ENCODE measurements at regions not wholly inside any gene's neighbourhood (a gene's known extent, or its start where the extent isn't known, plus 50 kb on each side); places are given as distances from the start of the nearest gene placed in this dataset.

GRCh38 chr15:96599268-96599667 is 268.8 kb downstream of the NR2F2 start:
- TF ChIP-seq SIN3A (IDR thresholded peaks at IDR 0.05; ENCODE audit: borderline replicate concordance, insufficient read depth, low read length) (no peak), POLR2AphosphoS5 (IDR thresholded peaks at IDR 0.05; ENCODE audit: low read depth, low read length) (no peak), TAF1 (IDR thresholded peaks at IDR 0.05; ENCODE audit: borderline replicate concordance, insufficient read depth, low read length) (no peak), FOXP2 (optimal IDR thresholded peaks at IDR 0.05; ENCODE audit: borderline replicate concordance, extremely low read depth, extremely low read length, insufficient read depth) (no peak)
- TF ChIP-seq, protein P1, sequence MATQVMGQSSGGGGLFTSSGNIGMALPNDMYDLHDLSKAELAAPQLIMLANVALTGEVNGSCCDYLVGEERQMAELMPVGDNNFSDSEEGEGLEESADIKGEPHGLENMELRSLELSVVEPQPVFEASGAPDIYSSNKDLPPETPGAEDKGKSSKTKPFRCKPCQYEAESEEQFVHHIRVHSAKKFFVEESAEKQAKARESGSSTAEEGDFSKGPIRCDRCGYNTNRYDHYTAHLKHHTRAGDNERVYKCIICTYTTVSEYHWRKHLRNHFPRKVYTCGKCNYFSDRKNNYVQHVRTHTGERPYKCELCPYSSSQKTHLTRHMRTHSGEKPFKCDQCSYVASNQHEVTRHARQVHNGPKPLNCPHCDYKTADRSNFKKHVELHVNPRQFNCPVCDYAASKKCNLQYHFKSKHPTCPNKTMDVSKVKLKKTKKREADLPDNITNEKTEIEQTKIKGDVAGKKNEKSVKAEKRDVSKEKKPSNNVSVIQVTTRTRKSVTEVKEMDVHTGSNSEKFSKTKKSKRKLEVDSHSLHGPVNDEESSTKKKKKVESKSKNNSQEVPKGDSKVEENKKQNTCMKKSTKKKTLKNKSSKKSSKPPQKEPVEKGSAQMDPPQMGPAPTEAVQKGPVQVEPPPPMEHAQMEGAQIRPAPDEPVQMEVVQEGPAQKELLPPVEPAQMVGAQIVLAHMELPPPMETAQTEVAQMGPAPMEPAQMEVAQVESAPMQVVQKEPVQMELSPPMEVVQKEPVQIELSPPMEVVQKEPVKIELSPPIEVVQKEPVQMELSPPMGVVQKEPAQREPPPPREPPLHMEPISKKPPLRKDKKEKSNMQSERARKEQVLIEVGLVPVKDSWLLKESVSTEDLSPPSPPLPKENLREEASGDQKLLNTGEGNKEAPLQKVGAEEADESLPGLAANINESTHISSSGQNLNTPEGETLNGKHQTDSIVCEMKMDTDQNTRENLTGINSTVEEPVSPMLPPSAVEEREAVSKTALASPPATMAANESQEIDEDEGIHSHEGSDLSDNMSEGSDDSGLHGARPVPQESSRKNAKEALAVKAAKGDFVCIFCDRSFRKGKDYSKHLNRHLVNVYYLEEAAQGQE (IDR thresholded peaks at IDR 0.05; ENCODE audit: insufficient read depth in 1 of 2, low read depth in 2 of 2, low read length in 2 of 2) = no peak

DNA sequence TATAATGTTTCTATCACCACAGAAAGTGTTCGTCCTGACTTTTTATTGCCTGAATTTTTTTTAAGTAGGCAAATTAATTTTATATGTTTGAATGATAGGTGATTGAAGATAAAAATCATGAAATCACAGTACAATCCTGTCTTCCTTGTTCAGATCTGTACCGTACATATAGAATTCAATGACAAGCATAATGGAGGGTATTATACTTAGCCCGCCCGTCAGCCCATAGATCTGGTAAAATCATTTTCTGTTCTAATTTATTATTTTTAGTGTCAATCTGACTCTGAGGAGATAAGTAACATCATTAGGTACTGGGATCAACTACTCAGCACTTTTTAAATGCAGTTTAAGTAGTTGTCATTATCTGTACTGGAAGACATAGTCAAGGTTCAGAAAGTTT is 269.9 kb downstream of the NR2F2 start:
- TF ChIP-seq TAF1 (IDR thresholded peaks at IDR 0.05; ENCODE audit: borderline replicate concordance, insufficient read depth, low read length) (no peak), FOXP2 (optimal IDR thresholded peaks at IDR 0.05; ENCODE audit: borderline replicate concordance, extremely low read depth, extremely low read length, insufficient read depth) (no peak), POLR2AphosphoS5 (IDR thresholded peaks at IDR 0.05; ENCODE audit: low read depth, low read length) (no peak)
- TF ChIP-seq, protein P1 (IDR thresholded peaks at IDR 0.05; ENCODE audit: insufficient read depth in 1 of 2, low read depth in 2 of 2, low read length in 2 of 2) = no peak

DNA sequence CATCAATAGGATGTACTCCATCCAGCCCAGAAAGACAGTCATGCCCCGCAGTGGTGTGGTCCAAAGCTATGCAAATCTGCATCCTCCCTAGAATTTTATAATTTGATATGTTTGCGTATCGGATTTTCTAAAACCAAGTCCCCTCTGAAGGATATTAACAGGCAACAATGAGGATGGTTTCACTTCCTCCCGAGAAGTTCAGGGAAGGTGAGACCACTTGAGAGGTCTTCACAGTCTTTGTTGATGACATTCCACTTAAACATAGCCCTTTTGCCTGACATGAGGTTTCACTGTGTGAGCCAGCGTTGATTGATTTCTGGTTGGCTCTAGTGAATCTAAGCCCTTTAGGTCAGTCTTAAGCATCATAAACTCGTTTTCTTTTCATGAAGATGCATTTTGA is 276.1 kb downstream of the NR2F2 start:
- TF ChIP-seq TAF1 (IDR thresholded peaks at IDR 0.05; ENCODE audit: borderline replicate concordance, insufficient read depth, low read length) (no peak), SIN3A (IDR thresholded peaks at IDR 0.05; ENCODE audit: borderline replicate concordance, insufficient read depth, low read length) (no peak), POLR2AphosphoS5 (IDR thresholded peaks at IDR 0.05; ENCODE audit: low read depth, low read length) (no peak), FOXP2 (optimal IDR thresholded peaks at IDR 0.05; ENCODE audit: borderline replicate concordance, extremely low read depth, extremely low read length, insufficient read depth) (no peak)
- TF ChIP-seq, protein P1 (IDR thresholded peaks at IDR 0.05; ENCODE audit: insufficient read depth in 1 of 2, low read depth in 2 of 2, low read length in 2 of 2) = no peak

DNA sequence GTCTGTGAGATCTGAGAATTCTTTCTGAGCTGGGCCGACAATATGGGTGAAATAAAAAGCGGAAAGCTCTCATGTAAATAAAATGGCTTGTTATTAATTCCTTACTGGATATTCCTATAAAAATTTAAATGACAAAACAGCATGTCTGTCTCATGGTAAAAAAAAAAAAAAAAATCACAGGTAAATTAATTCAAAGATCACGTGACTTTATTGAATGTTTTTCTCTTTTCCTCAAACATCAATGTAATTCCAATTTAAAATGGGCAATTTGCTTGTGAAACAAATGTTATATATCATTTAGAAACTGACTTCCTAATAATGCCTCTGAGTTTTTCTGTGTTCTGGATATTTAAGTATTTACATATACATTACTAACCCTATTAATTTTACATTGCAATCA is 280.3 kb downstream of the NR2F2 start:
- TF ChIP-seq, protein P1 (IDR thresholded peaks at IDR 0.05; ENCODE audit: insufficient read depth in 1 of 2, low read depth in 2 of 2, low read length in 2 of 2) = no peak
- TF ChIP-seq SIN3A (IDR thresholded peaks at IDR 0.05; ENCODE audit: borderline replicate concordance, insufficient read depth, low read length) (no peak), FOXP2 (optimal IDR thresholded peaks at IDR 0.05; ENCODE audit: borderline replicate concordance, extremely low read depth, extremely low read length, insufficient read depth) (no peak), POLR2AphosphoS5 (IDR thresholded peaks at IDR 0.05; ENCODE audit: low read depth, low read length) (no peak), TAF1 (IDR thresholded peaks at IDR 0.05; ENCODE audit: borderline replicate concordance, insufficient read depth, low read length) (no peak)

DNA sequence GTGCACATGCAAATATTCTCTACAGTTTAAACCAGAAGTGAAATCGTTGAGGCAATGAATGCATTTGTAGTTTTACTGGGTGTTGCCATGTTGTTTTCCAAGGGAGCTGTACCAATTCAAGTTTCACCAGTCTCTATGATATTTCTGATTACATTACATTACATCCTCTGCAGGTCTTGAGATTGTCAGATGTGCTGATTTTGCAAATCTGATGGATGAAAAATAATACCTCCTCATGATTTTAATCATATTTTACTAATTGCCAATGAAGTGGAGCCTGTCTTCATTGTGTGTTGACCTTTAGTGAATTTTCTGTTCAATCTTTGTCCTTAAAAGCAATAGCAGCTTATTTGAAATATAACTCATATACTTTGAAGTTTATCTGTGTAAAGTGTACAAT is 282.4 kb downstream of the NR2F2 start:
- TF ChIP-seq FOXP2 (optimal IDR thresholded peaks at IDR 0.05; ENCODE audit: borderline replicate concordance, extremely low read depth, extremely low read length, insufficient read depth) (no peak), SIN3A (IDR thresholded peaks at IDR 0.05; ENCODE audit: borderline replicate concordance, insufficient read depth, low read length) (no peak), POLR2AphosphoS5 (IDR thresholded peaks at IDR 0.05; ENCODE audit: low read depth, low read length) (no peak), TAF1 (IDR thresholded peaks at IDR 0.05; ENCODE audit: borderline replicate concordance, insufficient read depth, low read length) (no peak)
- TF ChIP-seq, protein P1 (IDR thresholded peaks at IDR 0.05; ENCODE audit: insufficient read depth in 1 of 2, low read depth in 2 of 2, low read length in 2 of 2) = no peak

Data from PFSK-1 (cell line).